Large intestine (tissue), 3 donors: ENCODE measurements at regions not wholly inside any gene's neighbourhood (a gene's known extent, or its start where the extent isn't known, plus 50 kb on each side); places are given as distances from the start of the nearest gene placed in this dataset.
"Not testable (repeated sequence)": the region's sequence is repeated elsewhere in the genome, so short reads cannot be mapped to it uniquely, and the experiment has no call there.

Experiments used
- DNase-seq, 2 donors: peaks; one replicate each; pipeline versions ENCODE4 v3.0.0 to v3.0.0-alpha.2; 2013
- H3K27ac ChIP-seq: one replicate; pipeline ENCODE4 v1.5.1; 2013; ENCODE audit warnings: low read length
- H3K27me3 ChIP-seq: 2 replicates; pipeline ENCODE4 v1.6.1; 2013; ENCODE audit warnings: low read length; ENCODE audit not compliant: control insufficient read depth, insufficient read depth
- H3K36me3 ChIP-seq: 2 replicates; pipeline ENCODE4 v1.6.1; 2013; ENCODE audit warnings: low read length; ENCODE audit not compliant: control insufficient read depth, insufficient read depth
- H3K4me1 ChIP-seq: one replicate; pipeline ENCODE4 v1.6.1; 2013; ENCODE audit warnings: low read length; ENCODE audit not compliant: control insufficient read depth, insufficient read depth
- H3K4me3 ChIP-seq: one replicate; pipeline ENCODE4 v1.5.1; 2013; ENCODE audit warnings: low read length
- H3K9me3 ChIP-seq: one replicate; pipeline ENCODE4 v1.6.1; 2013; ENCODE audit warnings: mild to moderate bottlenecking, low read depth, low read length, moderate library complexity; ENCODE audit not compliant: control insufficient read depth
- WGBS: methylation state at CpG from one replicate; pipeline ENCODE4 v1.1.5; 2013; ENCODE audit warnings: low lambda C conversion rate; ENCODE audit not compliant: insufficient coverage; 5-methylcytosine and 5-hydroxymethylcytosine counted together

DNA sequence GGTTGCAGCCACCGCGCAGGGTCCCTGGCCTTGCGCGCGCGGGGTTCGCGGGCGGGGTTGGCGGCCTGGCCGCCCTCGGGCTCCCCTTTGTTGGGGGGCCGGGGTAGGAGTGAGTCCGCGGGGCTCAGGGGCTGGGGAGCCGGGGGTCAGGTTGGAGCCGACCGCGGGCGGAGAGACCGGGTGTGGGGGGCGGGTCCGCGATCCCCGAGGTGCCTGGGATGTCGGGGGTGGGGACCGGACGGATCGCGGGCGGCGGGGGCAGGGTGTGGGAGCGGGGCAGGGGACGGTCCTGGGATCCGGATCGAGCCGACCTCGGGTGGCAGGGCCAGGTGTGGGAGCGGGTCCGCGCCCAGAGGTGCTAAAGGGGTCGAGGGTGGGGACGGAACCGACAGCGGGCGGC, 4410.0 kb upstream of the TPTE start:
- H3K4me1 ChIP-seq, H3K9me3 ChIP-seq, H3K27ac ChIP-seq, DNase-seq, H3K4me3 ChIP-seq, H3K27me3 ChIP-seq, H3K36me3 ChIP-seq: not testable (repeated sequence)
- WGBS: no CpG with 5 or more reads among the region's 46 CpGs

DNA sequence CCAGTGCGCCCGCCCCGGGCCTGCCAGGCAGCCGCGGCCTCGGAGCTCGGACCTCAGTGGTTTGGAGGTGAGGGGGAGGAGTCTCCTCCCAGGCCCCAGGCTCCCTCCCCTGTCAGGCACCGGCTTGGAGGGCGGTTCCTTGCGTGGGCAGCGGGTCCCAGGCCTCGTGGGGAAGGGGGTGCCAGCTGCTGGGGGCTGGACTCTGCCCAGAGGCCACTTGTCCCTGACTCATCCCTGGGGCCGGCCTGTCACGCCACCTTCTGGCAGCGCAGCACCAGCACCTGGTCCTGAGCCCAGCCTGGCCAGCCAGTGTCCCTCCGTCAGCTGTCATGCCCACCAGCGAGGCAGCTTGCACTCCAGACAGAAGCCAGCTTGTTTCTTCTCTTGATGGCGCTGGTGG, 4403.0 kb upstream of the TPTE start:
- WGBS: no CpG with 5 or more reads among the region's 18 CpGs
- DNase-seq: not testable (repeated sequence)

DNA sequence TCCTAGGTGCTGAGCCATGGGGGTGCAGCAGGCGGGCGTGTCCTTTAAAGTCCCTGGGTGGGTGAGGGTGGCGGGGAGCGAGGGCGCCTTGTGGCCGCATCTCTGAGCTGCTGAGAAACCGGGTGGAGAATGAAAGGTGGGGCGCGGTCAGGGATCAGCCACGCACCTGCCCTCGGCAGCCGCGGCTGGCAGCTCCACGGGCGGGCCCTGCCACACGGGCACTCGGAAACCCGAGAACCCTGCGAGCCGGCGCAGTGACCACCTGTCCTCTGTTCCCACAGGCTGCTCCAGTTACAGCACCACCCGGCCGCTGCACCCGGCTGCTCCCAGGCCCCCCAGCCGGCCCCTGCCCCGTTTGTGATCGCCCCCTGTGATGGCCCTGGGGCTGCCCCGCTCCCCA, 4400.5 kb upstream of the TPTE start:
- not testable (repeated sequence) for H3K36me3 ChIP-seq, H3K9me3 ChIP-seq, H3K27me3 ChIP-seq, H3K4me1 ChIP-seq, H3K27ac ChIP-seq, H3K4me3 ChIP-seq, DNase-seq
- no CpG with 5 or more reads among the region's 28 CpGs for WGBS

More for the DNA sequence above, 4403.0 kb upstream of the TPTE start:
- not testable (repeated sequence) for H3K4me3 ChIP-seq, H3K9me3 ChIP-seq, H3K27me3 ChIP-seq, H3K4me1 ChIP-seq, H3K36me3 ChIP-seq, H3K27ac ChIP-seq

DNA sequence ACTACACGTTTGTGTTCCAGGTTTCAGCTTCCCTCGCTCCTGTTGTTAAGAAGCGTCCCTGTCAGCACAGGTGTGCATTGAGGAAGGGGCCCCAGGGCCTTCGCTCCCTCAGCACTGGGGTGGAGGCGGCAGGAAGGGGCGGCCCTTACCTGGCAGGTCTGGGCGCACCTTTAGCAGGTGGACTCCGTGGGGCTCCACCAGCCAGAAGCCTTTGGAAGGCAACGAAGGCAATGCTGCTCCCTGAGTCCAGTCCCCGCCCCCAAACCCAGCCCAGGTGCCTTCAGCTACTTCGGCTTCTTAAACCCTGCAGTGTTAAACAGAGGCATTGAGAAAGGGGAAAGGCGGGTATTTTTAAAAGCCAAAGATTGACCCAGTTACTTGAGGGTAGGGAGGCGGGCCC, 4398.8 kb upstream of the TPTE start:
- H3K27me3 ChIP-seq, H3K9me3 ChIP-seq, H3K4me1 ChIP-seq, H3K27ac ChIP-seq, H3K36me3 ChIP-seq, H3K4me3 ChIP-seq, DNase-seq: not testable (repeated sequence)
- no CpG with 5 or more reads among the region's 13 CpGs for WGBS

DNA sequence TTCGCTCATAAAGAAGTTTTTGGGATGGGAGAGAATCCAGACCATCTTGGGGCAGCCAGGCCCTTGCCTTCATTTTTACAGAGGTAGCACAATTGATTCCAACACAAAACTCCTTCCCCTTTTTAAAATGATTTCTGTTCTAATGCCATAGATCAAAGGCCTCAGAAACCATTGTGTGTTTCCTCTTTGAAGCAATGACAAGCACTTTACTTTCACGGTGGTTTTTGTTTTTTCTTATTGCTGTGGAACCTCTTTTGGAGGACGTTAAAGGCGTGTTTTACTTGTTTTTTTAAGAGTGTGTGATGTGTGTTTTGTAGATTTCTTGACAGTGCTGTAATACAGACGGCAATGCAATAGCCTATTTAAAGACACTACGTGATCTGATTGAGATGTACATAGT, 4398.2 kb upstream of the TPTE start:
- not testable (repeated sequence) for H3K9me3 ChIP-seq, H3K27ac ChIP-seq, H3K4me3 ChIP-seq, H3K36me3 ChIP-seq, DNase-seq, H3K4me1 ChIP-seq, H3K27me3 ChIP-seq
- WGBS: no CpG with 5 or more reads among the region's 6 CpGs

DNA sequence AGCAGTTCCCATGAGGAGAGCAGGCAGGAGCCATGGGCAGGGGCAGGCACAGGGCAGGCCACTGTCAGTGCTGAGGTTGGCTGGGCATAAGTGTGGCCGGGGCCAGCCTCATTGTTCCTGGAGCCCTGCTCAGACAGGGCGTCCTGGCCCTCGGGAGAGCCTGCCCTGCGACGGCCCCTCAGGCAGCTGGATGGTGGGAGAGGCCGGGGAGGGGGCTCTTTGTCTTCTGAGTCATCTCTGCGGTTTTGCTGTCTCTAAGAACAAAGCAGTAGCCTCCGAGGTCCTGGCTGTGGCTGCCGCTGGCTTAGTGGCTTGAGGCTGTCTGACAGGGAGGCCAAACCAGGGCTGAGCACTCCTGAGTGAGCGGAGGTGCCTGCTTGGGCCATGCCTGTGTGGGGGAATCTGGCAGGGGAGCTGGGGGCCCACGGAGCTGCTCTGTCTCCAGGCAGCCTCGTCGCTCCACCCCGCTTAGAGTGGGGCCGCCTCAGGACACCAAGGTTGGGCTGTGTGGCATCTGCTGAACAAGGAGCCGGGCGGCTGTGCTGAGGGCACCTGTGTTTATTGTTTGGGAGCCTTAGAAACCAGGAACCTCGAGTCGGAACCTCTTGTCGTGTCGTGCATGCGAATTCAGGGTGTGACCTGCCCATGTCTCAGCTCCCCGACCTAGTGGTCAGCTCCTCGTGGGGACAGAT, 4395.7 kb upstream of the TPTE start:
- DNase-seq, H3K9me3 ChIP-seq, H3K27ac ChIP-seq, H3K27me3 ChIP-seq, H3K4me1 ChIP-seq, H3K36me3 ChIP-seq, H3K4me3 ChIP-seq: not testable (repeated sequence)
- no CpG with 5 or more reads among the region's 24 CpGs for WGBS

DNA sequence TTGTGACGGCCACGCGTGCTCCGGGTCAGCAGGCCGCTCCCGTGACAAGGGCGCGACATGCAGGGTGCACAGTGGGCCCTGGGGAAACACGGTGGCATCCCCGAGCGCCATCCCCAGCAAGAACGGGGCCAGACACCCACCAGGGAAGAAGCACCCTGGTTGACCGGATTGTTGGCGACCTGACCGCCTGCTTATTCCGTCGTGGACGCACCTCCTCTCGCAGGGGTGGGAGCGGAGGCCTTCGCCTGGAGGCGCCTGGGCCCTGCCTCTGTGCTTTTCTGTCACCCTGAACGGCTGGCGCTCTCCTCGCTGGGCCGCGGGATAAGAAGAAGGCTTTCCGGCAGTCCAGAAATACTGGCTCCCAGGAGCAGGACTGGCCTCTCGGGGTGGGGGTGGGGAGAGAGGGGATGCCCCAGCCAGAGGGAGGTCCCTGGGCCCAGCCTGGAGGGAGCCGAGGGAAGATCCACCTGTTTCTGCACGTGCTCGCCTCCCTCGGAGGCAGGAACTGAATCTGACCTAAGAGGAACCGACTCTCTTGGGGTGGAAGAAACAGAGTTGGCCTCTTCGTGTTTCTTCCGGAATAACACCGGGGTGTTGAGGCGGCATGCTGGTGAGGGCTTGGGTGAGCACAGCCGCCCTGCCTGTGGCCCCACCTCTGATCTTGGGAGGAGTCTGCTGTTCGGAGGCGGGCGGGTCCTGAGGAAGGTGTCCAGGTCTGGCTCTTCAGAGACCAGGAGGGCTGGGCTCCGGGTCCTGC, 4394.2 kb upstream of the TPTE start:
- not testable (repeated sequence) for H3K27me3 ChIP-seq, H3K27ac ChIP-seq, DNase-seq, H3K4me1 ChIP-seq, H3K4me3 ChIP-seq, H3K36me3 ChIP-seq, H3K9me3 ChIP-seq
- no CpG with 5 or more reads among the region's 43 CpGs for WGBS

DNA sequence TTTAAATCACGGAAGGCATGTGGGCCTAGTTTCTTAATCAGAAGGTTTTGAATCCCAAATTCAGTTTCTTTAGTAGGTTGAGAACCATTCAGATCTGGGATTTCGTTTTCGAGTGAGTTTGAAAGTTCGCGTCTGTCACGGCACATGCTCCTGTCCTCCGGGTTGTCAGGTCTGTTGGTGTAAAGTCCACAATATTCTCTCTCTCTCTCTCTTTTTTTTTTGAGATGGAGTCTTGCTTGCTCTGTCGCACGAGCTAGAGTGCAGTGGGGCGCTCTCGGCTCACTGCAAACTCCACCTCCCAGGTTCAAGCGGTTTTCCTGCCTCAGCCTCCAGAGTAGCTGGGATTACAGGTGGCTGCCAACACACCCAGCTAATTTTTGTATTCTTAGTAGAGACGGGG, 4390.6 kb upstream of the TPTE start:
- not testable (repeated sequence) for H3K27ac ChIP-seq, DNase-seq, H3K4me1 ChIP-seq, H3K27me3 ChIP-seq, H3K36me3 ChIP-seq, H3K9me3 ChIP-seq, H3K4me3 ChIP-seq
- no CpG with 5 or more reads among the region's 13 CpGs for WGBS

DNA sequence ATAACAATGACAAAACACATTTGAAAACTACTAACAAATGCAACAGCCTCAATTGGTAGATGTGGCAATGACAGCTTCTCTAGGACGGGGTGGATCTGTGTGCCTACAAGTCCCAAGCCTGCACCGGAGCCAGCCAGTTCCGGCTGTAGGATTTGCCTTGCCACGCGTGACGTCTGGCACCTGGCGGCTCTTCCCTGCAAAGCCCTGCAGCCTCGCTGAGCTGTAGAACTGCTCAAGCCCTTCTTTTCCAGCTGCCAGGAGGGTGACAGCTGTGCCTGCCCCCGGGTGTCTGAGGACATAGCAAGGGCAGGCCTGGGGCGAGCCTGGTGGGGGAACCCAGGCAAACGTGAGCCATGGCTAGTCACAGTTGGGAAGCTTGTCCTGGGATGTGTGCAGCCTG, 4388.0 kb upstream of the TPTE start:
- not testable (repeated sequence) for DNase-seq, H3K4me3 ChIP-seq, H3K4me1 ChIP-seq, H3K9me3 ChIP-seq, H3K27ac ChIP-seq, H3K27me3 ChIP-seq, H3K36me3 ChIP-seq
- no CpG with 5 or more reads among the region's 11 CpGs for WGBS

DNA sequence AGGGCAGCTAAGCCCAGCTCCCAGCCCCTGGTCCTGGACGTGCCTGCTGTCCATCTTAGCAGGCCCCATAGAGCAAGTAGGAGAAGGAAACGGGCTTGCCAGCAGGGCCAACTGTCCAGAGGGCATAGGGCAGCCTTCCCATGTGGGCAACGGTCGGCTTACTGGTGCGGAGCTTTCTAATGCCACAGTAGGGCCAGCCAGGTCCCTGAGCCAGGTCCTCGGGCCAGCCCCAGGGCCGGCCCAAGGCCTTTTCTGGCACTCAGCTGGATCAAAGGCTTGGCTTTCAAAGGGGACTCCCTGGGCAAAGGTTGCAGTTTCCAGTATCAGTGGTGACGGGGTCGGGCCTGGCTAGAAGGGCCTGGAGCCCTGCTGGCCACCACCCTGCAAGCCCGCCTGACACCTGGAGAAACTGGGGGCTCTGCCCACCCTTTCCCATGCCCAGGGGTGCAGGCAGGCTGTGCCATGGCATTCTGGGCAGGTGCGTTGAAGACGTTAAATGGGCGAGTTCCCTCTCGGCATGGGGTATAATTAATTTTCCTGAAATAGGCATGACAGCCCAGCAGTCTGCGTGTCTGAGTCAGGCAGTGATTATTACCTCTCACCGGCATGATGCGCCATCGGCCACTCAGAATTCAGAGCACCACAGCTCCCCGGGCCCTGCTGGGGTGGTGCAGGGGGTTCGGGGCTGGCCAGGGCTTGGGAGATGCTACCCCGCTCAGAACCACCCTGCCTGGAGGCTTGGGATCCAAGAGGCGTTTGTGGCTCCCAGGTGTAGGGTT, 4387.3 kb upstream of the TPTE start:
- H3K4me1 ChIP-seq, H3K36me3 ChIP-seq, H3K27me3 ChIP-seq, H3K27ac ChIP-seq, H3K9me3 ChIP-seq, DNase-seq, H3K4me3 ChIP-seq: not testable (repeated sequence)
- no CpG with 5 or more reads among the region's 22 CpGs for WGBS
